Mammary epithelial cell (primary cell): ENCODE measurements at regions not wholly inside any gene's neighbourhood (a gene's known extent, or its start where the extent isn't known, plus 50 kb on each side); places are given as distances from the start of the nearest gene placed in this dataset.

Source experiments
- CTCF ChIP-seq, 2 donors: IDR thresholded peaks in 1 of 2; conservative IDR thresholded peaks in 1 of 2; 2 replicates each; pipeline ENCODE4 v1.5.1; 2011 to 2012; ENCODE audit warnings: inconsistent platforms in 2 of 2, low read length in 2 of 2, mild to moderate bottlenecking in 2 of 2, control low read depth in 1 of 2, low read depth in 1 of 2; ENCODE audit not compliant: insufficient read depth in 1 of 2; ENCODE audit errors: extremely low read depth in 1 of 2
- EZH2 ChIP-seq: IDR thresholded peaks from 2 replicates; pipeline ENCODE4 v1.6.1; 2012; ENCODE audit warnings: low read length, inconsistent platforms, borderline replicate concordance

- no peak for TF ChIP-seq EZH2
- TF ChIP-seq CTCF (conservative IDR thresholded peaks at IDR 0.05 in 1 of 2, IDR thresholded peaks at IDR 0.05 in 1 of 2; ENCODE audit: extremely low read depth in 1 of 2, insufficient read depth in 1 of 2, low read depth in 1 of 2, low read length in 2 of 2) = no peak
Observed at GRCh38 chr2:52668724-52669123, 1098.9 kb upstream of the CHAC2 start.
